G401 (cell line): ENCODE measurements at regions not wholly inside any gene's neighbourhood (a gene's known extent, or its start where the extent isn't known, plus 50 kb on each side); places are given as distances from the start of the nearest gene placed in this dataset.
A peak's percentile ranks its signal among the peaks of the same experiment; 100 is the strongest.

Experiments used
- DNase-seq: peaks from one replicate; pipeline ENCODE4 v3.0.0-alpha.2; 2015; ENCODE audit warnings: low spot score
- in situ Hi-C: cut with HindIII; loops from 2 replicates; pipeline ENCODE4 v1.10.0; 2016; ENCODE audit warnings: low sequenced_read_pairs, mixed read lengths

- no peak for DNase-seq
- in situ Hi-C loops = no loop called here
Observed at GRCh38 chr1:18039102-18039501, 68.5 kb upstream of the IGSF21 start.

GRCh38 chr1:18041102-18041501, 66.5 kb upstream of the IGSF21 start:
- DNase-seq = no peak
- in situ Hi-C loops = no loop called here

GRCh38 chr1:18041685-18042355, 65.8 kb upstream of the IGSF21 start:
- in situ Hi-C loops = no loop called here
- DNase-seq = no peak

- DNase-seq = no peak
- in situ Hi-C loops = no loop called here
Observed at GRCh38 chr1:18043871-18044270, 63.7 kb upstream of the IGSF21 start.

- in situ Hi-C loops = no loop called here
- no peak for DNase-seq
Observed at GRCh38 chr1:18045203-18045602, 62.4 kb upstream of the IGSF21 start.

- no peak for DNase-seq
- in situ Hi-C loops = no loop called here
Observed at GRCh38 chr1:18045621-18046020, 62.0 kb upstream of the IGSF21 start.

- in situ Hi-C loops = no loop called here
- peak; percentile 68 for DNase-seq
Observed at GRCh38 chr1:18047122-18047521, 60.5 kb upstream of the IGSF21 start.

- no peak for DNase-seq
- in situ Hi-C loops = no loop called here
Observed at GRCh38 chr1:18049228-18049627, 58.4 kb upstream of the IGSF21 start.

GRCh38 chr1:18052671-18053070, 54.9 kb upstream of the IGSF21 start:
- in situ Hi-C loops = no loop called here
- no peak for DNase-seq

- in situ Hi-C loops = no loop called here
Observed at GRCh38 chr1:18055156-18055555, 52.4 kb upstream of the IGSF21 start.

GRCh38 chr1:18056545-18056944, 51.1 kb upstream of the IGSF21 start:
- in situ Hi-C loops = no loop called here
- no peak for DNase-seq

More at GRCh38 chr1:18055156-18055555, 52.4 kb upstream of the IGSF21 start:
- DNase-seq = no peak

- in situ Hi-C loops = no loop called here
- no peak for DNase-seq
Observed at GRCh38 chr1:18057623-18058022, 50.0 kb upstream of the IGSF21 start.
